Effector memory CD8-positive, alpha-beta T cell (primary cell): ENCODE measurements at regions not wholly inside any gene's neighbourhood (a gene's known extent, or its start where the extent isn't known, plus 50 kb on each side); places are given as distances from the start of the nearest gene placed in this dataset.

Experiments used
- ATAC-seq: fragments of 150-1000 bp; cut with Tn5 transposase; replicated peaks from 2 replicates; pipeline ENCODE4 v1.10.0; 2021; ENCODE audit warnings: mild to moderate bottlenecking, moderate library complexity
- DNase-seq, 3 experiments: peaks; one replicate each; pipeline ENCODE4 v3.0.0; 2021
- H3K27ac Mint-ChIP-seq, 2 donors: one replicate each; pipeline ENCODE4 v1.8.0; 2022; ENCODE audit warnings: mild to moderate bottlenecking in 2 of 2, mixed read lengths in 2 of 2, moderate library complexity in 2 of 2
- H3K27me3 Mint-ChIP-seq, 2 donors: one replicate each; pipeline ENCODE4 v1.8.0; 2022; ENCODE audit warnings: mixed read lengths in 2 of 2
- H3K36me3 Mint-ChIP-seq: one replicate; pipeline ENCODE4 v1.8.0; 2022; ENCODE audit warnings: mild to moderate bottlenecking, moderate library complexity, mixed read lengths; ENCODE audit not compliant: insufficient read depth
- H3K4me1 Mint-ChIP-seq, 2 donors: one replicate each; pipeline ENCODE4 v1.8.0; 2022; ENCODE audit warnings: low read depth in 2 of 2, mixed read lengths in 2 of 2
- H3K4me3 Mint-ChIP-seq, 2 donors: one replicate each; pipeline ENCODE4 v1.8.0; 2022; ENCODE audit warnings: mild to moderate bottlenecking in 2 of 2, mixed read lengths in 2 of 2, moderate library complexity in 2 of 2
- H3K9me3 Mint-ChIP-seq, 2 donors: one replicate each; pipeline ENCODE4 v1.8.0; 2022; ENCODE audit warnings: mixed read lengths in 2 of 2

DNA sequence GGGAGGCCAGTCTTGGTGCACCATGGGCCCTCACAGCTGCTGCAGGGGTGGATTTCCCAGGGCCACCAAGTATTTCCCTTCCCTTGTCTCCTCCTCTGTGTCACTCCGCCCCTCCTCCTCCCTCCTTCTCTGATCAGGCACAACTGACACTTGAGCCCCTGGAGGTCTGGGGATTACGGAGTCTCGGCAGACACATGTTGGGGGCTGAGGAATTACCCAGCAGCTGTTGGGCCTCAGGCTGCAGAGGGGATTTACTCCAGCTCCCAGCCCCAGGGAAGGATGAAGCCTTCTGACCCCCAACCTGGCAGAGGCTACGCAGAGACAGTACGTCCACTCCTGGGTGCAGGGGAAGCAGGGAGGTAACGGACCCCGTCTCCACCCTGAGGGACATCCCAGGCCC lies 420.5 kb upstream of the SULF2 start:
- no peak overlapping the region for H3K27ac Mint-ChIP-seq

DNA sequence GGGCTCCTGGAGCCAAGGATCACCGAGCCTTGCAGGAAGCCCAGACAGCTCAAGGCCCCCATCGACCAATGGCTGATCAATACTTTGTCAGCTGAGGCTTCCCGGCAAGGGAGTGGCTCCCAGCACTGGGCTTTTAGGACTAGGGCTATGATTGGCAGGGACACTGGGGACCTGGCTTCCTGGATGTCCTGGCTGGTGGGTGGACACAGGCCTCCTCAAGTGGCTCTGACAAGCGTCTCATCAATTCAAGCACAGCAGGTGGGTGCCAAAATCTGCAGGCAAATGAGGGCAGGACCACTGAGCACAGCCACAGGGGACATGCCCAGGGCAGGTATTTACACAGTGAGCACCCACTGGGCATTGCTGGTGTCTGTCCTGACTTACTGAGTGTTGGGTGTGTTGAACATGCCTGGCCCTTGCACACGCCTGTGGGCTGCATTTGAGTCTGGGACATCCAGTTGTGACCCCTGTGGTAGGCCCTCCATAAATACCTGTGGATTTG lies 420.1 kb upstream of the SULF2 start:
- Mint-ChIP-seq H3K4me1 (no peaks in the 10 kb centered on the region), H3K27me3 (peaks cover 13 to 31% of the 10 kb centered on the region in 2 donors), H3K4me3 (no peak overlapping the region), H3K27ac (no peak overlapping the region), H3K36me3 (no peaks in the 10 kb centered on the region), H3K9me3 (no peaks in the 10 kb centered on the region)
- no peak for ATAC-seq
- no peak for DNase-seq

More for the DNA sequence above, 420.5 kb upstream of the SULF2 start:
- no peak overlapping the region for H3K4me3 Mint-ChIP-seq
- no peaks in the 10 kb centered on the region for H3K36me3 Mint-ChIP-seq
- H3K27me3 Mint-ChIP-seq = peaks cover 13 to 29% of the 10 kb centered on the region in 2 donors
- ATAC-seq (no peak), DNase-seq (no peak)
- no peaks in the 10 kb centered on the region for H3K4me1 Mint-ChIP-seq
- H3K9me3 Mint-ChIP-seq = no peaks in the 10 kb centered on the region

DNA sequence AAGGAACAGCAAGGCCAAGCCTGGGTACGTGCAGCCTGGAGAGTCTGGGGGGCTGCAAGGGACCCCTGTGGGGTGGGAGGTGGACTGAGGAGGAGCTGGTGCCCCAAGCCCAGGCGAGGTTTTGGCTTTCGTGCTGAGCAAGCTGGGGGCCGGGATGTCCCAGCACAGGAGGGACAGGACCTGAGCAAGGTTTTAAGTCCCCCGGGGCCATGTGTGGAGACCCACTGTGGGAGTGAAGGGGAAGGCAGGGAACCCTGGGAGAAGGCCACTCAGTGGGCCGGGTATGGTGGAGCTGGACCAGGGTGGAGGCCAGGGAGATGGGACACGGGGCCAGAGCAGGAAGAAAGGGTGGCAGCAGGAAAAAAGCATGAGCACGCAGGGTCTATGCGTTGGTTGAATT lies 419.2 kb upstream of the SULF2 start:
- peaks cover 13 to 31% of the 10 kb centered on the region in 2 donors for H3K27me3 Mint-ChIP-seq
- no peaks in the 10 kb centered on the region for H3K36me3 Mint-ChIP-seq
- no peak overlapping the region for H3K27ac Mint-ChIP-seq
- no peak overlapping the region for H3K4me3 Mint-ChIP-seq
- H3K4me1 Mint-ChIP-seq = no peaks in the 10 kb centered on the region
- DNase-seq (no peak), ATAC-seq (no peak)
- H3K9me3 Mint-ChIP-seq = no peaks in the 10 kb centered on the region

DNA sequence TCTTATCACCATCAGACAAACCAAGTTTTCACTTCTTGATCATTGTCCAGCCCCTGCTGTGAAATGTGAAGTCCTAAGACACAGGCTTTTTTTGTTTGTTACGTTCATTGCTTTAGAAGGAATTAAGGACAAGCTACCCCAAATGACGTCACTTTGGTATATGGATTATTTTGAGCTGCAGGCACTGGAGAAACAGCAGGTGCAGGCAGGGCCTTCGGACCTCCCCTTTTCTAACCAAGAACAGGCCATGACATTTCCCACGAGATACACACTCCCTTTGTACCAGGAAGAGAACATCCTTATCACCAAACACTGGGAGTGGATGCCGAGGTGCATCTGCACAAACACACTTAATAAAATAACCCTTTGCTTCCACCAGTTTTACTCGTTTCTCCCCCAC lies 418.0 kb upstream of the SULF2 start:
- H3K36me3 Mint-ChIP-seq = no peaks in the 10 kb centered on the region
- no peaks in the 10 kb centered on the region for H3K9me3 Mint-ChIP-seq
- no peaks in the 10 kb centered on the region for H3K4me1 Mint-ChIP-seq
- peaks cover 13 to 31% of the 10 kb centered on the region in 2 donors for H3K27me3 Mint-ChIP-seq
- no peak for ATAC-seq
- H3K27ac Mint-ChIP-seq = no peak overlapping the region
- no peak overlapping the region for H3K4me3 Mint-ChIP-seq
- DNase-seq = no peak

DNA sequence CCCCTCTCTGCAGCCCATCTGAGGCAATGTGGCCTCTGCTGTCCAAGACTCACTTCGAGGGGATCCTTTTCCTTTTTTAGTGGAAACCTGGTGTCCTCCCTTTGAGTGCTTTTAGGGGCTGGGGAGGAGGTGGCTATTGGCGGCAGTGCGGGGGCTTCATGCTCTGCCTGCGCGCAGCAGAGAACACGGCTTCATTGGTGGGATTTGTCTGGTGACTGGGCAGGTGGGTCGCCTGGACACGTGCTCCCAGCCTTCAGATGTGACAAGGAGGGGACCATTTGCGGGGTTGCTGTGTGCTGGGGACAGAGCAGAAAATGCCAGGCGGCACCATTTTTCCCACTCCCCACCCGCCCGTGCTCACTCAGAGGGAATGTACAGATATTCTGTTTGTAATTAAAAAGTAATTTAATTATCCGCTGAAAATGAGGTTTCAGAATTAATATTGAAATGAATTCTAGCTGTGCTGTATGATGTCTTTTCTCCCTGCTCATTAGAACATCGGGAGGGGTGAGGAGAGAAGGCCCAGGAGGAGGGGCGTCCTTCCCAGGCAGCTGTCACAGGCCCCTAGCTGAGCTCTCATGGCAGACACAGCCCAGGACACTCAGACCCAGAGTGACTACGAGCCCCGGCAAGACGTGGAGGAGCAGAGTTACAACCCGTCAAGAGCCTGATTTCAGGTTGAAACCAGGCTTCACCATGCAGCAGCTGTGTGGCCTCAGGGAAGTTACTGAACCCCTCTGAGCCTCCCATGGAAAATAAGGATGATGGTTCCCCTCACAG lies 417.2 kb upstream of the SULF2 start:
- ATAC-seq (no peak), DNase-seq (no peak)
- no peak overlapping the region for H3K4me3 Mint-ChIP-seq
- no peak overlapping the region for H3K27ac Mint-ChIP-seq
- no peaks in the 10 kb centered on the region for H3K36me3 Mint-ChIP-seq
- H3K4me1 Mint-ChIP-seq = no peaks in the 10 kb centered on the region
- no peaks in the 10 kb centered on the region for H3K9me3 Mint-ChIP-seq
- H3K27me3 Mint-ChIP-seq = peaks cover 13 to 38% of the 10 kb centered on the region in 2 donors

DNA sequence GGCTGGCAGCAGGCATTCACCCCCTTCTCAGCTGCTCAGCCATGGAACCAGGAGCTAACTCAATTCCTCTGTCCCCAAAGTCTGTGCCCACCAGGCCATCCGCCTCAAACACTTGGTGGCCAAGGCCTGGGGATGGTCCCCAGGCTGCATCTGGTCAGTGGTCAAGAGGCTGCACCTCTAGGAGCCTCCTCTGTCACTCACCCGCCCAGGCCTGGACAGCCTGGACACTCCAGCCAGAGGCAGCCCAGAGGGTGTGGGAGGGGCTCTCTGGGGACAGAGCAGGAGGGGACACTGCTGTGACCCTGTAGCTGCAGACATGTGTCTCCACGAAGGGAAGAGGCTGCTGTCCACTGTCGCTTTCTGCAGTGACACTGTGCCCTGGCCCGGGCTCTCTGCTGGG lies 416.6 kb upstream of the SULF2 start:
- Mint-ChIP-seq H3K9me3 (no peaks in the 10 kb centered on the region), H3K4me3 (no peak overlapping the region), H3K4me1 (no peaks in the 10 kb centered on the region), H3K27me3 (peaks cover 13 to 44% of the 10 kb centered on the region in 2 donors), H3K36me3 (no peaks in the 10 kb centered on the region), H3K27ac (no peak overlapping the region)
- DNase-seq = no peak
- ATAC-seq = no peak

DNA sequence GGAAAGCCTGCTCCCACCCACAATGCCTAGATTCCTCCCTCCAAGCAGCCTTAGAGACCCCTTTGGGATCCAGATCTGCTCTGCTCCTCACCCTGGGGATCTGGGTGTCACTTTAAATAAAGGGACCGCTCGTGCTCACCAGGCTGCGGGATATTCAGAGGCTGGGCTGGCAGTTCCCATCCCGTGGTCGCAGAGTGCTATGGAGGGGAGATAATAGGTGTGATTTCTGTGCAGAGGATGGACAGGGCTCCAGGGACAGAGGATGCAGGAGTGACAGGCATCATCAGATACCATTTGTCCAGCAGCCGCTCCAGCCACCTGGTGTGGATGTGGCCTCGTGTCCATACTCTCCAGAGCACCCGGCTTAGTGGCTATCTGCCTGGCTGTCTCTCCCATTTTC lies 415.9 kb upstream of the SULF2 start:
- Mint-ChIP-seq H3K4me3 (no peak overlapping the region), H3K27ac (no peak overlapping the region), H3K36me3 (no peaks in the 10 kb centered on the region), H3K4me1 (no peaks in the 10 kb centered on the region), H3K27me3 (peaks cover 13 to 49% of the 10 kb centered on the region in 2 donors), H3K9me3 (no peaks in the 10 kb centered on the region)
- no peak for ATAC-seq
- DNase-seq = no peak

DNA sequence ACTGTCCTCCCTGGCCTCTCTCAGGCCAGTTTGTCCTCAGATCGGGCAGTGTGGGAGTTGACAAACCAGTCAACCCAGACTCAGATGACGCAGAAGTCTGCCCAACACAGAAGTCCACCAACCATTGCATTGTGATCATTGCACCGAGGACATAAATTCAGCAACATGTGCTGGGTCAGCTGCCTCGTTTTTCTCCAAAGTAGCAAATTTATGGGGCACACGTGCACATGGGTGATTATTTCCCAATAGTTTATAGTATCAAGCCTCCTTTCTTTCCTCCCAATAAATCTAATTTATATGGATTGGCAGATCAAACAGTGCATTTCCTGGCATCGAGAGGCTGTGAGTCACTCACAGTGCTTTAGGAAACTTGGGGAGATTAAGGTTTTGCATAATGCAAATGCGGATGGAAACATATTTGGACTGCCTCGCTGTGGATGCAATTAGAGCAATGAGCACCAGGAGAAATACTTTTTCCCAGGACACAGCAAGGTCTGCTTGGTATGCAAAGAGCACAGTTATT lies 413.7 kb upstream of the SULF2 start:
- Mint-ChIP-seq H3K4me3 (no peak overlapping the region), H3K27me3 (peaks cover 17 to 61% of the 10 kb centered on the region in 2 donors), H3K27ac (no peak overlapping the region), H3K36me3 (no peaks in the 10 kb centered on the region), H3K9me3 (no peaks in the 10 kb centered on the region), H3K4me1 (no peaks in the 10 kb centered on the region)
- no peak for ATAC-seq
- DNase-seq = no peak

DNA sequence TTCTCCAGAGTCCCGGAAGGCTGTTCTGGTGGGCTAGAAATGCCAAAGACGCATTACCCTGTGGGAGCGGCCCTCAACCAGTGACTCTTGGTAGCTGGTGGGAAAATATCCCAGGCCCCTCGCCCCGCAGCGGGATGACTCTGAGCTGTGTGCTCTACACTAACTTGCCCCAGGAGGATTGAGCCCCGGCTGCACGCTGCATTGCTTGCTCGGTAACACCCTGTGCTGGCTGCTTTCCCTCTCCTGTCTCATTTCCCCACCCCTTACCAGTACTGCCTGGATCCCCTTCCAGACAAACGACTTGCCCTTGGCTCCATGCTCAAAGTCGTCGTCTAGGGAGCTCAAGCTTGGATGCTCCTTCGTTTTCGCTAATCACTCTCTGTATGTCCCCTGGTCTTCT lies 411.8 kb upstream of the SULF2 start:
- H3K27ac Mint-ChIP-seq = no peak overlapping the region
- peaks cover 7 to 67% of the 10 kb centered on the region in 2 donors for H3K27me3 Mint-ChIP-seq
- no peak for DNase-seq
- no peak for ATAC-seq
- H3K4me1 Mint-ChIP-seq = no peaks in the 10 kb centered on the region
- no peaks in the 10 kb centered on the region for H3K36me3 Mint-ChIP-seq
- no peak overlapping the region for H3K4me3 Mint-ChIP-seq
- H3K9me3 Mint-ChIP-seq = no peaks in the 10 kb centered on the region

DNA sequence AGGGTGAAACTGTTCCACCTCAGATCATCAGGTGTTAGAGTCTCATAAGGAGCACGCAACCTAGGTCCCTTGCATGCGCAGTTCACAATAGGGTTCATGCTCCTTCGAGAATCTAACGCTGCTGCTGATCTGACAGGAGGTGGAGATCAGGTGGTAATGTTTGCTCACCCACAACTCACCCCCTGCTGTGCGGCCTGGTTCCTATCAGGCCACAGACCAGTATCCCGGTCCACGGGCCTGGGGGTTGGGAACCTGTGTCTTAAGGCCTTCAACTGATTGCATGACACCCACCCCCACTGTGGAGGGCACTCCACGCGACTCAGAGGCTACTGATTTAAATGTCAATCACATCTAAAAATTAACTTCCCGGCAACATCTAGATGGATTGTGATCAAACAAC lies 411.2 kb upstream of the SULF2 start:
- Mint-ChIP-seq H3K36me3 (no peaks in the 10 kb centered on the region), H3K4me1 (no peaks in the 10 kb centered on the region), H3K27me3 (peaks cover 7 to 62% of the 10 kb centered on the region in 2 donors), H3K27ac (no peak overlapping the region), H3K9me3 (no peaks in the 10 kb centered on the region), H3K4me3 (no peak overlapping the region)
- ATAC-seq (no peak), DNase-seq (no peak)

DNA sequence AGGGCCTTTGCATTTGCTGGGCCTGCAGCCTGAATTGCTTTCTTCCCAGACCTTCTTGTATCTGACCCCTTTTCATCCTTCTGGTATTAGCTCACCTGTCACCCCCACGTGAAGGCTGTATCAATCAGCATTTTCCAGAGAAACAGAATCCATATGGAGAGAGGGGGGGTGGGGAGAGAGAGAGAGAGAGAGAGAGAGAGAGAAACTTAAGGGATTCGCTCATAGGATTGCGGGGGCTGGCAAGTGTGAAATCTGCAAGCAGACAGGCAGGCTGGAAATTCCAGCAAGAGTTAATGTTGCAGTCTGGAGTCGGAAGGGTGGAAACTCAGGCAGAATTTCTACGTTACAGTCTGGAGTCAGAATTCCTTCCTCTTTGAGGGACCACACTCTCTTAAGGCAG lies 410.7 kb upstream of the SULF2 start:
- H3K27me3 Mint-ChIP-seq = peaks cover 7 to 57% of the 10 kb centered on the region in 2 donors
- DNase-seq (no peak), ATAC-seq (no peak)
- no peaks in the 10 kb centered on the region for H3K36me3 Mint-ChIP-seq
- no peak overlapping the region for H3K27ac Mint-ChIP-seq
- H3K4me1 Mint-ChIP-seq = no peaks in the 10 kb centered on the region
- no peaks in the 10 kb centered on the region for H3K9me3 Mint-ChIP-seq
- H3K4me3 Mint-ChIP-seq = no peak overlapping the region

DNA sequence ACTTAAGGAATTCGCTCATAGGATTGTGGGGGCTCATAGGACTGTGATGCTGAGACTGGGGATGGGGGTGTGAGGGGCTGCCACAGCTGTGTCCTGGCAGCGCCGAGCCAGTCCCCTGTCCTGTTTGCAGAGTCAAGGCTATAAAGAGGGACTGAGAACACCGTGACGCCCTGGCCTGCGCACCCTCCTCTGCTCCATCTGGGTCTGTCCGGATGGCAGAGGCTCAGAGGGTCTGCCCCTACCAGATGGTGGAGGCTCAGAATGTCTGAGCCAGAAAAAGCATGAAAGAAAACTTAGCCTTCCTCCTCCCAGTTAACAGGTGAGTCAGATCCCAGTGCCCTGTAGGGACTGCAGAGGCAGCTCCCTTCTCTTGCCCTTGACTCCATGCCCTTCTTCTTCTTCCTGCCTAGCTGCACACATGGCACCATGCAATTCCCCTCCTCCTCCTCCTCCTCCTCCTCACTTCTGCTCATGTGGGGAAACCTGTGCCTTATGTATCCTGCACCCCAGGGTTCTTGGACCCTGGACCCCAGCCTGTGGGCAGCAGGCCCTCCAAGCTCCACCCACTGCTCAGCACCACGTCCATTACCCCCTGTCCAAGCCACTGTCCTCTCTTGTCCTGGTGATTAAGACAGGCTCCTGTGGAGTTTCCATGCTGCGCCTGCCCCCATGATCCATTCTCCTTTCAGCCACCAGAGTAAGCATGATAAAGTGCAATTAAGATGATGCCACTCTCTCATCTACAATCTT lies 410.0 kb upstream of the SULF2 start:
- H3K27me3 Mint-ChIP-seq = peaks cover 7 to 53% of the 10 kb centered on the region in 2 donors
- ATAC-seq (no peak), DNase-seq (no peak)
- no peak overlapping the region for H3K27ac Mint-ChIP-seq
- H3K4me3 Mint-ChIP-seq = no peak overlapping the region
- no peaks in the 10 kb centered on the region for H3K36me3 Mint-ChIP-seq
- no peaks in the 10 kb centered on the region for H3K4me1 Mint-ChIP-seq
- H3K9me3 Mint-ChIP-seq = no peaks in the 10 kb centered on the region

DNA sequence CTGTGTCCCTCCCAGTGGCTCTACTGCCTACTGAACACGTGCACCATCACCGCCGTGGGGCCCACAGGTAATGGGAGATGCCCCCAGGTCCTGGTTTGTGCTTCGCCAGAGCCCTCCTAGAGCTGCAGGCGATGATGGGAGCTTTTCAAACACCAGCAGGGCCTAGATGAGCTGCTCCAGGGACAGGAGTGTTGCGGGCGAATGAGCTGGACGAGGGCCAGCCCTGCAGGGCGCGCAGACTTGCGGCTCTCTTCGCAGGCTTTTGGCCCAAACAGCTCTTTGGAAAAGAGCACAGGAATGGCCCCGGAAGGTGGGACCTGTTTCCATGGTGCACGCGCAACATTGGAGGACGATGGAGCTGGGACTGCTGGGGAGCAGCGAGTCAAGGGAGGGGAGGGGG lies 409.3 kb upstream of the SULF2 start:
- Mint-ChIP-seq H3K27ac (no peak overlapping the region), H3K4me3 (no peak overlapping the region), H3K27me3 (peaks cover 7 to 53% of the 10 kb centered on the region in 2 donors), H3K36me3 (no peaks in the 10 kb centered on the region), H3K9me3 (no peaks in the 10 kb centered on the region), H3K4me1 (no peaks in the 10 kb centered on the region)
- ATAC-seq (no peak), DNase-seq (no peak)
